ENCODE measurements at regions not wholly inside any gene's neighbourhood (a gene's known extent, or its start where the extent isn't known, plus 50 kb on each side); places are given as distances from the start of the nearest gene placed in this dataset.
"Not testable (repeated sequence)": the region's sequence is repeated elsewhere in the genome, so short reads cannot be mapped to it uniquely, and the experiment has no call there.

GRCh38 chr12:65678172-65678571 lies 146.1 kb upstream of the HMGA2 start:
- dilution Hi-C loops (cut with MboI; ENCODE audit: extremely low pct_ligation_motif_present, low sequenced_read_pairs); H3K36me3 ChIP-seq (ENCODE audit: control insufficient read depth in 2 of 2, extremely low read depth in 1 of 2, insufficient read depth in 2 of 2, low read length in 2 of 2); DNase-seq (ENCODE audit: low read depth, low spot score); H3K79me2 ChIP-seq (ENCODE audit: control insufficient read depth, insufficient read depth, low read length); FAIRE-seq; H2AFZ ChIP-seq (ENCODE audit: low read depth, low read length); BruUV-seq (replicated peaks); H3K4me2 ChIP-seq (ENCODE audit: insufficient read depth, low read length); H3K27ac ChIP-seq (ENCODE audit: insufficient read depth, low read depth, low read length); H3K9ac ChIP-seq (replicated peaks; ENCODE audit: extremely low read depth, insufficient read depth, low read length); POLR2A ChIA-PET; H3K4me3 ChIP-seq (replicated peaks in 1 of 3; ENCODE audit: insufficient read depth in 1 of 3, low read depth in 1 of 3, low read length in 3 of 3); H3K9me1 ChIP-seq (replicated peaks; ENCODE audit: control insufficient read depth, extremely low read depth, insufficient read depth, low read length); H4K20me1 ChIP-seq (replicated peaks; ENCODE audit: control insufficient read depth, extremely low read depth, insufficient read depth, low read length); H3K4me1 ChIP-seq (ENCODE audit: control insufficient read depth, extremely low read depth, insufficient read depth, low read length); H3K9me3 ChIP-seq (replicated peaks; ENCODE audit: control insufficient read depth, insufficient read depth, low read length); H3K27me3 ChIP-seq (ENCODE audit: control insufficient read depth in 2 of 2, insufficient read depth in 2 of 2, low read length in 2 of 2): not testable (repeated sequence)
- intact Hi-C loops (cut with micrococcal nuclease): loop anchor here (10.0 kb wide), 1 partner anchor 917 kb away; no protein-coding TSS in a partner anchor
- CTCF ChIA-PET: interaction anchor here (1.1 kb wide), 1 partner anchor 76 kb away, joined by 3 read pairs; no protein-coding TSS in a partner anchor

GRCh38 chr12:65681226-65681625 lies 143.1 kb upstream of the HMGA2 start:
- no TSS peak for BruUV-seq (replicated peaks)
- TF ChIP-seq MAX (IDR thresholded peaks at IDR 0.05; ENCODE audit: insufficient read depth, insufficient read length) (no peak), EZH2 (IDR thresholded peaks at IDR 0.05; ENCODE audit: borderline replicate concordance, low read depth, low read length, severe bottlenecking) (no peak), FOS (IDR thresholded peaks at IDR 0.05; ENCODE audit: borderline replicate concordance, insufficient read depth, low read length) (no peak), POLR2AphosphoS5 (IDR thresholded peaks at IDR 0.05; ENCODE audit: insufficient read depth, low read depth, low read length) (no peak), JUN (IDR thresholded peaks at IDR 0.05; ENCODE audit: borderline replicate concordance, insufficient read depth, insufficient read length, low read depth) (no peak), CTCF (IDR thresholded peaks at IDR 0.05; ENCODE audit: extremely low read depth in 1 of 2, insufficient read depth in 1 of 2, low read depth in 1 of 2, low read length in 2 of 2) (no peak), GATA2 (IDR thresholded peaks at IDR 0.05; ENCODE audit: insufficient read depth, insufficient read length, low read depth, low read length) (no peak)

More at GRCh38 chr12:65681226-65681625, 143.1 kb upstream of the HMGA2 start:
- no peak overlapping the region for H2AFZ ChIP-seq (ENCODE audit: low read depth, low read length)
- H3K36me3 ChIP-seq (ENCODE audit: control insufficient read depth in 2 of 2, extremely low read depth in 1 of 2, insufficient read depth in 2 of 2, low read length in 2 of 2): no peaks in the 10 kb centered on the region
- DNase-seq (ENCODE audit: low read depth, low spot score) (no peak), FAIRE-seq (no peak)
- ChIA-PET CTCF (interaction anchor here (0.9 kb wide), 1 partner anchor 124 kb away, joined by 3 read pairs; no protein-coding TSS in a partner anchor), POLR2A (no interaction called here)
- H4K20me1 ChIP-seq (replicated peaks; ENCODE audit: control insufficient read depth, extremely low read depth, insufficient read depth, low read length): no peaks in the 10 kb centered on the region
- H3K27me3 ChIP-seq (ENCODE audit: control insufficient read depth in 2 of 2, insufficient read depth in 2 of 2, low read length in 2 of 2): no peaks in the 10 kb centered on the region
- H3K9ac ChIP-seq (replicated peaks; ENCODE audit: extremely low read depth, insufficient read depth, low read length): no peak overlapping the region
- H3K9me3 ChIP-seq (replicated peaks; ENCODE audit: control insufficient read depth, insufficient read depth, low read length): no peaks in the 10 kb centered on the region
- intact Hi-C loops (cut with micrococcal nuclease): no loop called here
- dilution Hi-C loops (cut with MboI; ENCODE audit: extremely low pct_ligation_motif_present, low sequenced_read_pairs): no loop called here
- no peak overlapping the region for H3K27ac ChIP-seq (ENCODE audit: insufficient read depth, low read depth, low read length)
- H3K79me2 ChIP-seq (ENCODE audit: control insufficient read depth, insufficient read depth, low read length): no peaks in the 10 kb centered on the region
- H3K4me1 ChIP-seq (ENCODE audit: control insufficient read depth, extremely low read depth, insufficient read depth, low read length): peaks cover 3% of the 10 kb centered on the region
- no peaks in the 10 kb centered on the region for H3K9me1 ChIP-seq (replicated peaks; ENCODE audit: control insufficient read depth, extremely low read depth, insufficient read depth, low read length)
- H3K4me3 ChIP-seq (replicated peaks in 1 of 3; ENCODE audit: insufficient read depth in 1 of 3, low read depth in 1 of 3, low read length in 3 of 3): no peak overlapping the region
- no peak overlapping the region for H3K4me2 ChIP-seq (ENCODE audit: insufficient read depth, low read length)
